Epidermal melanocyte (primary cell): ENCODE measurements at regions not wholly inside any gene's neighbourhood (a gene's known extent, or its start where the extent isn't known, plus 50 kb on each side); places are given as distances from the start of the nearest gene placed in this dataset.
"Not testable (repeated sequence)": the region's sequence is repeated elsewhere in the genome, so short reads cannot be mapped to it uniquely, and the experiment has no call there.

Experiments used
- DNase-seq: peaks from one replicate; pipeline ENCODE4 v3.0.0; 2011; ENCODE audit warnings: low spot score; ENCODE audit not compliant: insufficient read length

DNA sequence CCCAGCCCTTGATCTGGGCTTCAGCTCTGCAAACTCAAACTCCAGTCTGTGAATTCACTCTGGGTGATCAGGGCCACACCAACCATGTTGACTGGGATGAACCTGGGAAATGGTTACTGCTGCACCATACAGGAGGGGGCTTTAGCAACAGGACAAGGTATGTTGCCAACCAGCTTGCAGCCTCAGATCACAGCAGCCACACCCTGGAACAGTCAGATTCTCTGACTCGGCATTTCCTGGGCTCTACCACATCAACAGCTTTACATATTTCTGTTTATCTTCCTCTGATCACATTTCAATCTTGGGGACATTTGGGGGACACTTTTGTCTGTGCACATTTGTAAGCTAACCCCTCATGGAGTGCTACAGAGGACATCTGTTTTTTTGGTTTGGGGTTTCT, 267.0 kb upstream of the NCAM1 start:
- no peak for DNase-seq

DNA sequence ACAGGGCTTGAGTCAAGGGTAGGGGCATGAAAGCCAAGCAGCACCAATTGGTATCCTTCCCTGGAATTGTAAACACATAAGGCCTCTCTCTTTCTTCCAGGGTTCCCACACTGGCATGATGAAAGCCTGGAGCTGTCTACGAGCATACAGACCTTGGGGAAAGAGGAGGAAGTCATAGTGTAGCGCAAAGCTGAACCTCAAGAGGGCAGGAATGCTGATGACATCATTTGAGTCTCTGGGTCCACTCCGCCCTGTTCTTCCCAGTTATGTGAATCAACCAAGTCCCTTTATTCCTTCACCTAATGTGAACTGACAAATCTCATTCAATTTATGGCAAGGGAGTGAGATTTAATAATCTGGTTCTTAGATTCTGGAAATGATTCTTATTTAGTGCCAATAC, 266.4 kb upstream of the NCAM1 start:
- no peak for DNase-seq

GRCh38 chr11:112697391-112698178, 263.6 kb upstream of the NCAM1 start:
- no peak for DNase-seq

DNA sequence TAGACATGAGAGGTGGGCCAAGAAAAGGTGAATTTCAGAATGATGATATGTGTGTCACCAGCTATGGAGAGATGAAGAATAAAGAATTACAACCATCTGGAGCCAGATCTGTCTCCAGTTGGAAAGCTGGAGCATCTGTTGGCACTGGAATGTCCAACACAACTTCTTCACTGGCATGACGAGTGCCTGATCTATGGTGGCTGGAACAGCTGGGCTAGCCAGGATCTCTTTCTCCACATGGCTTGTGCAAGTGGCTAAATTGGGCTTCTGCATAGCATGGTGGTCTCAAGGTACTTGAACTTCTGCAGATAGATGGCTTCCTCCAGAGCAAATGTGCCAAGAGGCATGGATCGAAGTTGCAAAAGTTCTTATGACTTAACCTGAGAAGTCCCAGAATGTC, 256.1 kb upstream of the NCAM1 start:
- no peak for DNase-seq

- no peak for DNase-seq
These were observed 254.4 kb upstream of the NCAM1 start for GRCh38 chr11:112706863-112707262.

GRCh38 chr11:112714340-112714739, 246.9 kb upstream of the NCAM1 start:
- not testable (repeated sequence) for DNase-seq

DNA sequence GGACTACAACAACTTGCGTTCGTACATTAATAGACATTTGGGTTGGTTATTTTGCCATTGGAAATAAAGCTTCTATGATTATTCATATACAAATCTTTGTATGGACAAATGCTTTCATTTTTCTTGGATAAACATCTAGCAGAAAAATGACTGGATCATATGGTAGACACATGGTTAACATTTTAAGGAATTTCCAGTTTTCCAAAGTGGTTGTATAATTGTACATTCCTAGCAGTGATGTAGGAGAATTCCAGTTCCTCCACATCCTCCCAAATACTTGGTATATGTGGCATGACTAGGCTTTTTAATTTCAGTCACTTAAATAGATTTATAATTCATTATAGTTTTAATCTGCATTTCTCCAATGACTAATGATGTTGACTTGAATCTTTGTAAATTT, 246.2 kb upstream of the NCAM1 start:
- no peak for DNase-seq

- DNase-seq: no peak
These were observed 242.7 kb upstream of the NCAM1 start for GRCh38 chr11:112718483-112718882.

DNA sequence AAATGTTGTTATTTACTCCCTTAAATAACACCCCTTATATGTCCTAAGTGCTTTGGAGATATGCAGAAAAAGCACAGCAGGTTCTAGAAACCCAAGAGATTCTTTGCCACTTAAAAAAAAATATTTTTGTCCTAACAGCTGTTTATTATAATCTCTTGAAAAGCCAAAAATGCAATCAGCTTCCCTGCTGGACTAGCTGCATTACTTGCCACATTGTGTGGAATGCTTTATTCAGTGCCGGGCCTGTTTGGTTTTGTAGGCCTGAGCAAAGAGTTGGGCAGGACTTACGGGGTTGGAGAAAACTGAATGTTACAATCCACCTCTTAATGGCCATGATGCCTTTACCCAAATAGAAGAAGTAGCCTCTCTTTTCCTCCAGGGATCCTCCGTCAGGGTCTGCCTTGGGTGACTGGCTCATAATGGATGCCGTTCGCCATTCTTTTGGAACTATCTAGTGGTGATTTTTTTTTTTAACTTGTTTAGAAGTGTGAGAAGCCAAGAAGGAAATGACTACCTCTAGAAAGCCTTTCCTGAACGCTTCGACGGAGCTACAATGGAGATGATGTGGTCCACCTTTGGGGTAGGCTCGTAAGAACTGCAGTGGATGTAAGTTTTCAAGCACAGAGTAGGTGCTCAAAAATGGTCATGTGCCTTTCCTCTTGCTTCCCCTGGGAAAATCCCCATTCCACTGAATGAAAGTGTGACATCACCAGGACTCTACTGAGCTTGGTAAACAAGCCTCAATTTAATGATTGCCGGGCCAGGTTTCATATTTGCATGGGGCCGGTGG, 241.3 kb upstream of the NCAM1 start:
- no peak for DNase-seq

DNA sequence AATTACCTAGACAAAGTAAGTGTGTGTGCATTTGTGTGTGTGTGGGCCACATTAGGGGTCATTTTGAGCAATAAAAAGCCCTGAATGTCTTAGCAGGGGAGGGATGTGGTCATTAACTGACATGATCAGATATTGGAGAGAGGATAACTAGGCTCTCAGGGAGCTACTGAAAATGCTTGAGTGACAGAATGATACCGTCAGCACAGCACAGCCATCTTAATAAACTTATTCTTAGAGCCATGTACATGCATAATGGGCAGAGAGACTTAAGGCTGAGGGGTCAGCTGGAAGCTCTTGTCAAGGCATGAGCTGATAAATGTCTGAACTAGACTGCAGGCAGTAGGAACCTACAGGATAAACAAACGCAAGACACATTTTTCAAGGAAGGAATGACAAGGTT, 239.1 kb upstream of the NCAM1 start:
- DNase-seq: no peak

DNA sequence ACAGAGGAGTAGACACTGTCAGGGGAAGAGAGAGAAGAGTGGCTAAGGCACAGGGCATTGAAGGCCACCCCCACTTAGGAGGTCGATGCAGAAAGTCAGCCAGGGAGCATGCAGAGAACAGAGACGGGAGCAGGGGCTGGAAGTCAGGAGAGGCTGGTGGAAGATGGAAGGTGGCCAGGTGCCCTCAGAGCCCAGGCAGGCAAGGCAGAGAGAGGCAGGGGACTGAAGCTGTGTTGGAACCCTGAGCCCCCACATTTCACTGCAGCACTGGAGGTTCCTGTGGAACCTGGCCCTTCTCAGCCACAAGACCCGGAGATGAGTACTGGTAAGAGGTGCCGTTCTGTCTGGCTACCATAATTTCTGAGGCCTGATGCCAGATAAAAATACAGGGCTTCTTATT, 238.3 kb upstream of the NCAM1 start:
- DNase-seq: no peak

- no peak for DNase-seq
These were observed 237.3 kb upstream of the NCAM1 start for GRCh38 chr11:112723676-112724495.

GRCh38 chr11:112724496-112724790, 236.8 kb upstream of the NCAM1 start:
- DNase-seq: no peak

- no peak for DNase-seq
These were observed 235.6 kb upstream of the NCAM1 start for GRCh38 chr11:112725636-112726035.

DNA sequence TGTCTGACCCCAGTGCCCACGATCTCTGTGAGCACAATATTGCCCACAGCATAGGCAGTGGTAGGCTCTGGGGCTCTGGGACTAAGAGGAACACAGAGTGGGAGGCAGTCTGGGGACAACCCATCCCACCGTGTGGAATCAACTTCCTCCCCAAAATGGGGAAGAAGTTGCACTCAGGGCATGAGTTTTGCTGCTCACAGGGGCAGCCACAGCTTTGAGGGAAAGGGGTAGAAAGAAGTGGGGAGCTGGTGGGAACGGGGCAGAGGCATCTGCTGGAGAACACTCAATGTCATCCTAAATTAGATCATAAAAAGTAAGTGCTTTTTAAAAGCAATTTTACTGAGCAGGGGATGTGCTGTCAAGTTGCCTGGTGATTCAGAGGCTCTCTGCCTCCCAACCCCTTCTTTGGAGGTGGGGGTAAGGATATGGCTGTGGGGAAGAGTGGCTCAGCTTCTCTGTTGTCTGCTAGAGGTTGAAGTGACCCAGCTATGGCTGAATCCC, 233.8 kb upstream of the NCAM1 start:
- DNase-seq: no peak

GRCh38 chr11:112728288-112728687, 232.9 kb upstream of the NCAM1 start:
- no peak for DNase-seq

DNA sequence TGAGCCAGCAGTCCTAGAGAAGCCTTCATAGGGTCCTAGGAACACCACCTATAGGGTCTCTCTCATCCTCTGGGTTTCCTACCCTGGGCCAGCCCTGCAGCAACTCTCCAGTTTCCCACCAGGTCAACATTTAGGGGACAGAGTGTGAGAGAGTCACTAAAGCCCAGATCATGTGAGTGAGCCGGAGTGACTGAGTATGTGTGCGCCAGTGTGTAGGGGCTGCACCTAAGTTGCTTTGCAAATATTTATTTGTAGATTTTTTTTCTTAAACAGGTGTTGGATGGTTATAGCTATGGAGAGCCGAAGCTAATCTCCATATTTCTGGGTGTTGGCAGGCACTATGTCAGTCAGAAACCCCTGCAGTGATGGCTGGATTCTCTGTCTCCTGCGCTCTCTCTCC, 232.5 kb upstream of the NCAM1 start:
- DNase-seq: no peak

DNA sequence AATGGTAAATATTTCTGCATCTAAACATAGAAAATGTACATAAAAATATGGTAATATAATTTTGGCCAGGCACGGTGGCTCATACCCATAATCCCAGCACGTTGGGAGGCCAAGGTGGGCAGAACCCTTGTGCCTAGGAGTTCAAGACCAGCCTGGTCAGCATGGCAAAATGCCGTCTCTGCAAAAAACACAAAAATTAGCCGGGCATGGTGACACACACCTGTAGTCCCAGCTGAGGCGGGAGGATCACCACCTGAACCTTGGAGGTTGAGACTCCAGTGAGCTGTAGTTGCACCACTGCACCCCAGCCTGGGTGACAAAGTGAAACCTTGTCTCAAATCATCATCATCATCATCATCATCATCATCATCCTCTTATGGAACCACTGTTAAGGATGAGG, 230.6 kb upstream of the NCAM1 start:
- no peak for DNase-seq

DNA sequence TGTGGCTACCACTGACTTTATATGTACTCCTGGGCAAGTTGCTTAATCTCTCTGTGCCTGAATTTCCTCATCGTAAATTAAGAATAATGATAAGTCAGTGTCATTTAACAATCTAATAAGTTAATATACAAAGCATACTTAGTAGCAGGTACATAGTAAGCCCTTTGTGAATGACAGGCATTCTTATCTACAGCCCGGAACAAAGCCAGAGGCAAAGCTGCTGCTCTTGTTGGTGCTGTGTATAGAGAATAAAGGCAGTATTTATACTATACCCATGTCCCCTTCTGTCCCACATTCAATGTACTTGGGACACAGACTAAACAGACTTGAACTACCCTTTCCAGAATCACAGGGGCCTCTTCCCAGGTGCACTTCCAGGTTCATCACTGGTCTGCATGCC, 229.7 kb upstream of the NCAM1 start:
- DNase-seq: no peak

DNA sequence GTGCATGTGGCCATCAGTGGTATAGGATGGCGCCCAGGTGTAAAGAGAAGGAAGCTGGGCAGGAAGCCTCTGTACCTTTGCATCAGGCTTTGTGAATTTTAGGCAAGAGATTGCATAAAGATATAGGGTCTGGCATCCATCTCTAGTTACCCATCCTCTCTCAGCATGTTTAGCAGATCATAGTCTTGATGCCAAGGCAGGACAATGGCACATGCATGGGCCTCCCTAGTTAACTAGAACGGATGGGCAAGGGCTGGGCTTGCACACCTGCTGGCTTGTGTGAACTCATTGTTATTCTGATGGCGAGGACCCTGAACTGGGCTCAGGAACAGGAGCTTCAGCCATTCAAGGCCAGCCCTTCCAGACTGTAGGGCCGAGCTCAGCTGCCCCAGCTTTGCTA, 229.2 kb upstream of the NCAM1 start:
- no peak for DNase-seq

- DNase-seq: no peak
These were observed 227.0 kb upstream of the NCAM1 start for GRCh38 chr11:112734207-112734606.

- no peak for DNase-seq
These were observed 225.8 kb upstream of the NCAM1 start for GRCh38 chr11:112735470-112735869.
